ENCODE measurements at regions not wholly inside any gene's neighbourhood (a gene's known extent, or its start where the extent isn't known, plus 50 kb on each side); places are given as distances from the start of the nearest gene placed in this dataset.

DNA sequence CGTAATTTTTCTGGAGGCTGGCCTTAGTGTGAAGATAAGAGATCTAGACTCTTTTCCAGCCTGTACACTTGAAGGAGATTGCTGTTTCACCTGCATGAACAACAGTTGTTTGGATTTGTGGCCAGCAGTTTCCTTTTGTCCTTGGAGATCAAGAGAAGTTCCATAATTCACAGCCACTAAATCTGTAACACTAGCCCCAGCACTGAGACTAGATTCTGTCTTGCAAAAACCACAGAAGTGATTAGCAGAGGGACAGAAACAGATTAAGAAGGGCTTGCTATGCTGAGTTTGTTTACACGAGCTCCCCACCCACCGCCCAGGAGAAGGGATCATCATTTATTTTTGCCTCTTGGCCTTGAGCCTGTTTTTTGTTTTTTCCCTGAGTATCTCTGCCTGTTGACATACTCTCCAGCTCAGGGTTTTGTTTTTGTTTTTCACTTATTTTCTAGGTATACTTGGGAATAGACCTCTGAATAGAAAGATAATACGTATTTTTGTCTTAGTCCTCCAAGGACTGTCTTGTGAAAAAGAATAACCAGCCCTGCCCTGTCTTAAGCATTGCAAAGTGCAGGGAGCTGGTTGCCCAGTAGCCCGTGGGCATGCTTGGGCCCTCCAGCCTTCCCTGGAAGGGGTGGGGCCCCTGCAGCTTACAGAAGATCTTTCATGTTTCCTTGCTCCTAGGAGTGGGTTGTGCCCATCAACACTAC, 93.1 kb upstream of the SOX4 start:
- no peaks in the 10 kb centered on the region for H3K9me3 ChIP-seq (replicated peaks in 1 of 3)
- intact Hi-C loops (cut with DNase I): no loop called here
- TF ChIP-seq POLR2A (IDR thresholded peaks at IDR 0.05): no peak
- TF ChIP-seq, protein P1, sequence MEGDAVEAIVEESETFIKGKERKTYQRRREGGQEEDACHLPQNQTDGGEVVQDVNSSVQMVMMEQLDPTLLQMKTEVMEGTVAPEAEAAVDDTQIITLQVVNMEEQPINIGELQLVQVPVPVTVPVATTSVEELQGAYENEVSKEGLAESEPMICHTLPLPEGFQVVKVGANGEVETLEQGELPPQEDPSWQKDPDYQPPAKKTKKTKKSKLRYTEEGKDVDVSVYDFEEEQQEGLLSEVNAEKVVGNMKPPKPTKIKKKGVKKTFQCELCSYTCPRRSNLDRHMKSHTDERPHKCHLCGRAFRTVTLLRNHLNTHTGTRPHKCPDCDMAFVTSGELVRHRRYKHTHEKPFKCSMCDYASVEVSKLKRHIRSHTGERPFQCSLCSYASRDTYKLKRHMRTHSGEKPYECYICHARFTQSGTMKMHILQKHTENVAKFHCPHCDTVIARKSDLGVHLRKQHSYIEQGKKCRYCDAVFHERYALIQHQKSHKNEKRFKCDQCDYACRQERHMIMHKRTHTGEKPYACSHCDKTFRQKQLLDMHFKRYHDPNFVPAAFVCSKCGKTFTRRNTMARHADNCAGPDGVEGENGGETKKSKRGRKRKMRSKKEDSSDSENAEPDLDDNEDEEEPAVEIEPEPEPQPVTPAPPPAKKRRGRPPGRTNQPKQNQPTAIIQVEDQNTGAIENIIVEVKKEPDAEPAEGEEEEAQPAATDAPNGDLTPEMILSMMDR (IDR thresholded peaks at IDR 0.05): no peak
- peaks cover 0 to 4% of the 10 kb centered on the region in 2 donors for H3K4me1 ChIP-seq (replicated peaks in 1 of 2)
- no peak for DNase-seq
- no peak overlapping the region for H3K27ac ChIP-seq
- no peak overlapping the region for H3K4me3 ChIP-seq
- H3K36me3 ChIP-seq (replicated peaks in 1 of 2): no peaks in the 10 kb centered on the region
- WGBS, 4 donors: 51 to 64% (median 57%) methylated on average over 5 of the region's 5 CpGs
- H3K27me3 ChIP-seq: no peaks in the 10 kb centered on the region

DNA sequence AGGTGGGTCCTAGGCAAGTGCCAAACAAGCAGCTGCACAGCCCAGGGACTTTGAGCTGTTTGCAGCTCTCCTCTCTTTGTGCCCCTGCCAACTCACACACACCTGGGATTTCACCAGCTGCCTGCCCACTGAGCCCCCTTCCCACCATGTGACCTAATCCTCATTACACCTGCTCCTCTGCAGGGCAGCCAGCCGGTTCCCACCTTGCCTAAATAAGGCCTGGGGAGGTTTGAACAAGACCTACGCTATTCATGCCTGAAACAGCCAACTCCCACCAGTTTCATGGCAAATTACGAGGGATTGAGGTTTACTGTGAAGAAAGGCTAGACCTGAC, 92.6 kb upstream of the SOX4 start:
- 83 to 93% (median 91%) methylated on average over 2 to 3 of the region's 3 CpGs for WGBS, 4 donors
- Histone ChIP-seq H3K27me3 (no peaks in the 10 kb centered on the region), H3K4me3 (no peak overlapping the region), H3K36me3 (replicated peaks in 1 of 2) (no peaks in the 10 kb centered on the region), H3K9me3 (replicated peaks in 1 of 3) (no peaks in the 10 kb centered on the region), H3K4me1 (replicated peaks in 1 of 2) (peaks cover 0 to 4% of the 10 kb centered on the region in 2 donors), H3K27ac (no peak overlapping the region)
- DNase-seq: no peak
- intact Hi-C loops (cut with DNase I): no loop called here
- TF ChIP-seq, protein P1 (IDR thresholded peaks at IDR 0.05): no peak
- no peak for TF ChIP-seq POLR2A (IDR thresholded peaks at IDR 0.05)

DNA sequence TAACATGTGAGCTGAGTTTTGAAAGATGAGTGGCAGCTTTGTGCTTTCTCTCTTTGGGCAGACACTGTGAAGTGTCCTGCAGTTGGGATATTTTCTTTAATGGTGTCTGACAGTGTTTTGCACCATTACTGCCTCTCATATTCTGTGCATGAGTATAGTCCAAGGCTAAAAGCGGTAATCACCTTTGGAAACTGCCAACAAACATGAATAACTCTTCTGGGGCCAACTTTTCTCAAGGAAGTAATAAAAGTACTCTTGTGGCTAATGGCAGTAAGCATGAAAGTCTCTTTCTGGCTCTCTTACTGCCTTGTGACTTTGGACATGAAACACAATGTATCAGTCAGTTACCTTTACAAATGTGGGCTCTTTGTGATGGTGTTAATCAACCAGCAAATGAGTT, 91.7 kb upstream of the SOX4 start:
- intact Hi-C loops (cut with DNase I): no loop called here
- H3K27me3 ChIP-seq: no peaks in the 10 kb centered on the region
- no peak overlapping the region for H3K27ac ChIP-seq
- peaks cover 0 to under 1% of the 10 kb centered on the region in 2 donors for H3K4me1 ChIP-seq (replicated peaks in 1 of 2)
- H3K36me3 ChIP-seq (replicated peaks in 1 of 2): no peaks in the 10 kb centered on the region
- no peak for DNase-seq
- H3K4me3 ChIP-seq: no peak overlapping the region
- 61 to 100% (median 86%) methylated on average over 1 of the region's 1 CpG for WGBS, 4 donors
- H3K9me3 ChIP-seq (replicated peaks in 1 of 3): no peaks in the 10 kb centered on the region
- no peak for TF ChIP-seq POLR2A (IDR thresholded peaks at IDR 0.05)
- TF ChIP-seq, protein P1 (IDR thresholded peaks at IDR 0.05): no peak

DNA sequence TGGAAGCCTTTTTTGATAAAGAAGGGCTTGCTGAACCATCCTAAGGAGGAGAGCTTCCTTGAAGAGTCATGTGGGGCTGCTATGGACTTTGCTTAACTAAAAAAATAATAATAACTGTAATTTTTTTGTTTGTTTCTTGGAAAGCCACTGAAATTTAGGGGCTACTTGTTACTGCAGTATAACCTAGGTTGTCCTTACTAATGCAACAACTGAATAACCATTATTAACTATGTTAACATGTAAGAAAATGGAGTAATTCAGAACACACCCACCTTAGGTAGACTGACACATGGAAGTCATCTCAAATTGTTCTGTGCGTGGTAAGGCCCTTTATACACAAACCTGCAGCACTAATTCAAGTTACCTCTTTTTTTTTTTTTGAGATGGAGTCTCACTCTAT, 90.9 kb upstream of the SOX4 start:
- intact Hi-C loops (cut with DNase I): no loop called here
- Histone ChIP-seq H3K27ac (no peak overlapping the region), H3K4me3 (no peak overlapping the region), H3K36me3 (replicated peaks in 1 of 2) (no peaks in the 10 kb centered on the region), H3K9me3 (replicated peaks in 1 of 3) (no peaks in the 10 kb centered on the region), H3K4me1 (replicated peaks in 1 of 2) (no peaks in the 10 kb centered on the region), H3K27me3 (no peaks in the 10 kb centered on the region)
- WGBS, 4 donors: 94 to 100% (median 95%) methylated on average over 1 of the region's 1 CpG
- no peak for DNase-seq
- TF ChIP-seq, protein P1 (IDR thresholded peaks at IDR 0.05): no peak
- TF ChIP-seq POLR2A (IDR thresholded peaks at IDR 0.05): no peak

All from adrenal gland (tissue), 9 donors.